Panc1 (cell line): ENCODE measurements at regions not wholly inside any gene's neighbourhood (a gene's known extent, or its start where the extent isn't known, plus 50 kb on each side); places are given as distances from the start of the nearest gene placed in this dataset.

ENCODE experiments used
- ATAC-seq: fragments of 200-7000 bp; cut with Tn5 transposase; 2 replicates; pipeline ENCODE4 v1.9.1; 2020; ENCODE audit warnings: mild to moderate bottlenecking, moderate library complexity
- BruUV-seq: library from RNA; stranded (reverse); fragments of 400-500 nt; replicated peaks from 2 replicates; lab custom pipeline; 2021; lab: Mats Ljungman, UMichigan
- CTCF ChIA-PET: fragments of 300-600 bp; sonication (Branson Sonifier 250); formaldehyde crosslinking; loops from one replicate; lab custom pipeline; 2022; ENCODE audit warnings: antibody characterized with exemption; lab: Charles Lee
- POLR2A ChIA-PET: fragments of 300-600 bp; sonication (Branson Sonifier 250); formaldehyde crosslinking; loops from one replicate; lab custom pipeline; 2022; ENCODE audit warnings: antibody characterized with exemption; lab: Charles Lee
- DNase-seq: peaks from one replicate; pipeline ENCODE4 v3.0.0-alpha.2; 2010; ENCODE audit warnings: low read depth, low spot score
- H3K27ac ChIP-seq: 2 replicates; pipeline ENCODE4 v1.5.1; 2011; ENCODE audit warnings: mild to moderate bottlenecking, low read length, inconsistent platforms
- H3K27me3 ChIP-seq: fragments of 200-500 bp; sonication (Bioruptor generic); 2 replicates; pipeline ENCODE4 v1.6.0; 2014; ENCODE audit warnings: low read length, inconsistent platforms; ENCODE audit not compliant: control insufficient read depth, insufficient read depth
- H3K36me3 ChIP-seq: fragments of 200-500 bp; sonication (Bioruptor generic); 2 replicates; pipeline ENCODE4 v1.5.1; 2014; ENCODE audit warnings: inconsistent platforms, mild to moderate bottlenecking, low read length, moderate library complexity; ENCODE audit not compliant: control insufficient read depth, insufficient read depth
- H3K4me1 ChIP-seq: 2 replicates; pipeline ENCODE4 v1.5.1; 2011; ENCODE audit warnings: inconsistent platforms, mild to moderate bottlenecking, low read length, moderate library complexity; ENCODE audit not compliant: control insufficient read depth, insufficient read depth
- H3K4me3 ChIP-seq, 2 experiments: 2 replicates each; pipeline ENCODE4 v1.5.1; 2011 to 2012; ENCODE audit warnings: low read depth in 2 of 2, low read length in 2 of 2, mild to moderate bottlenecking in 2 of 2, inconsistent platforms in 1 of 2, moderate library complexity in 1 of 2
- H3K9me3 ChIP-seq: fragments of 200-500 bp; sonication (Bioruptor generic); 2 replicates; pipeline ENCODE4 v1.5.1; 2014; ENCODE audit warnings: low read depth, mild to moderate bottlenecking, inconsistent platforms, low read length, moderate library complexity; ENCODE audit not compliant: control insufficient read depth, insufficient read depth
- POLR2AphosphoS5 ChIP-seq: IDR thresholded peaks from 2 replicates; pipeline ENCODE4 v1.6.1; 2012; ENCODE audit warnings: mild to moderate bottlenecking, low read depth, low read length, moderate library complexity
- SIN3A ChIP-seq: IDR thresholded peaks from 2 replicates; pipeline ENCODE4 v1.6.1; 2012; ENCODE audit warnings: low read depth, mild to moderate bottlenecking, low read length, moderate library complexity, borderline replicate concordance; ENCODE audit not compliant: insufficient read depth
- TCF7L2 ChIP-seq: IDR thresholded peaks from 2 replicates; pipeline ENCODE4 v1.6.1; 2011; ENCODE audit warnings: mild to moderate bottlenecking, low read depth, low read length, inconsistent platforms
- in situ Hi-C: cut with HindIII; loops from 2 replicates; pipeline ENCODE4 v1.10.0; 2016; ENCODE audit warnings: low sequenced_read_pairs, low pct_unique_long_range_greater_than_20kb
- intact Hi-C: fragments of 100-400 bp; cut with micrococcal nuclease; formaldehyde crosslinking; loops from one replicate; pipeline ENCODE4 v1.10.0; 2022; ENCODE audit not compliant: unreplicated experiment
- TF ChIP-seq, protein P1 (sequence below), 2 experiments: IDR thresholded peaks; 2 replicates each; pipeline ENCODE4 v1.6.1; 2011 to 2012; ENCODE audit warnings: low read depth in 2 of 2, control low read depth in 1 of 2, low read length in 1 of 2, mild to moderate bottlenecking in 1 of 2, moderate library complexity in 1 of 2; ENCODE audit not compliant: insufficient read depth in 1 of 2
- TF ChIP-seq, protein P2 (sequence below): fragments of 450-650 bp; IDR thresholded peaks from 2 replicates; pipeline ENCODE4 v1.5.1; 2017; ENCODE audit warnings: mild to moderate bottlenecking

DNA sequence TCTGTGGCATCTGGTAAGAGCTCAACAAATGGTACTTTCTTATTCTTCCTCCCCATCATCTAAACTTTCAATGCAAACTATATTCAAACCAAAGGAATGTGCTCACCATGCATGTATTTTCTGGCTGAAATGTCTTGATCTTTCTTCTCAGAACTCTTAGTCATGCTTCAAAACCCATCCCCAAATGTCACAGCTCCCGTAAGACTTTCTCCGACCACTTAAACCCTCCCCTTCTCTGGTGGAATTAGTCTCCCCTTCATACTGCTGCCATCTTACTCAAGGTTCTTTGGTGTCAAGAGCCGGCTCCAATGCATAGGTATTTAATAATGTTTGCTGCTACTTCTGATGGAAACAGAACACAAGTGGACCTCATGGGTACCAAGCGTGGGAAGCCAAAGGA, 538.1 kb downstream of the MATN1 start:
- intact Hi-C loops = no loop called here
- CTCF ChIA-PET = no interaction called here

DNA sequence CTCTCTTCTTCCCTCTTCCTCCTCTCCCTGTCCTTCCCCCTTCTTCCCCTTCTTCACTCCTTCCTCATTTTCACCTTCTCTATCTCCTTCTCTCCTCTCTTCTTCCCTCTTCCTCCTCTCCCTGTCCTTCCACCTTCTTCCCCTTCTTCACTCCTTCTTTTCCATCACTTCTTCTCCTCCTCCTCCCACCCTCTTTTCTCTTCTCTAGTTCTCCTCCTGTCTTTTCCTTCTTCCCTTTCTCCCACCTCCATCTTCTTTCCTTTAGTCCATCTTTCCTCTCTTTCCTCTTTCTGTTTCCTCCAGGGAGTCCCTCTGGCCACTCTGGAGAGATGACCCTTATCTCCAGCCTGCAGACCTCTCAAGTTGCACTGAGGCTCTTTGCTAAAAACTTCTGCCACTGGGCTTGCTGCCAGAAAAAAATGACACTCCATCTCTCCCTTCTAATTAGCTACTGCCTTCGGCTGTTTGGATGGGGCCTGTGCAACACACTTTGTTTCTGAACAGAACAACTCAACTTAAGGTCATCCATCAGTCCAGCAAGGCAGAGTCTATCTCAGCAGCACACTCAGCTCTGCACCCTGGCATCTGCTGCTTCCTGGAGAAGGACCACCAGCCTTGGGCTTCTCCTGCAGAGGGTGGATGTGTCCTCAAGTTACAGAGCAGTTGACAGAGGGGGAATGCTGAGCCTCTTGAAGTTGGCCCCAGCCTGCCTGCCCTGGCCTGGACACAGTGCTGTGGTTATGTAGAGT, 538.8 kb downstream of the MATN1 start:
- H3K36me3 ChIP-seq = no peaks in the 10 kb centered on the region
- H3K4me3 ChIP-seq = no peak overlapping the region
- ATAC-seq = no peak
- ChIA-PET POLR2A (no interaction called here), CTCF (no interaction called here)
- no TSS peak for BruUV-seq
- no peak for DNase-seq
- H3K4me1 ChIP-seq = no peaks in the 10 kb centered on the region
- intact Hi-C loops = no loop called here
- H3K27me3 ChIP-seq = peaks cover 3% of the 10 kb centered on the region; the same call in 1 of the 2 replicates
- no peaks in the 10 kb centered on the region for H3K9me3 ChIP-seq
- H3K27ac ChIP-seq = no peak overlapping the region
- no peak for TF ChIP-seq TCF7L2
- TF ChIP-seq, protein P1, sequence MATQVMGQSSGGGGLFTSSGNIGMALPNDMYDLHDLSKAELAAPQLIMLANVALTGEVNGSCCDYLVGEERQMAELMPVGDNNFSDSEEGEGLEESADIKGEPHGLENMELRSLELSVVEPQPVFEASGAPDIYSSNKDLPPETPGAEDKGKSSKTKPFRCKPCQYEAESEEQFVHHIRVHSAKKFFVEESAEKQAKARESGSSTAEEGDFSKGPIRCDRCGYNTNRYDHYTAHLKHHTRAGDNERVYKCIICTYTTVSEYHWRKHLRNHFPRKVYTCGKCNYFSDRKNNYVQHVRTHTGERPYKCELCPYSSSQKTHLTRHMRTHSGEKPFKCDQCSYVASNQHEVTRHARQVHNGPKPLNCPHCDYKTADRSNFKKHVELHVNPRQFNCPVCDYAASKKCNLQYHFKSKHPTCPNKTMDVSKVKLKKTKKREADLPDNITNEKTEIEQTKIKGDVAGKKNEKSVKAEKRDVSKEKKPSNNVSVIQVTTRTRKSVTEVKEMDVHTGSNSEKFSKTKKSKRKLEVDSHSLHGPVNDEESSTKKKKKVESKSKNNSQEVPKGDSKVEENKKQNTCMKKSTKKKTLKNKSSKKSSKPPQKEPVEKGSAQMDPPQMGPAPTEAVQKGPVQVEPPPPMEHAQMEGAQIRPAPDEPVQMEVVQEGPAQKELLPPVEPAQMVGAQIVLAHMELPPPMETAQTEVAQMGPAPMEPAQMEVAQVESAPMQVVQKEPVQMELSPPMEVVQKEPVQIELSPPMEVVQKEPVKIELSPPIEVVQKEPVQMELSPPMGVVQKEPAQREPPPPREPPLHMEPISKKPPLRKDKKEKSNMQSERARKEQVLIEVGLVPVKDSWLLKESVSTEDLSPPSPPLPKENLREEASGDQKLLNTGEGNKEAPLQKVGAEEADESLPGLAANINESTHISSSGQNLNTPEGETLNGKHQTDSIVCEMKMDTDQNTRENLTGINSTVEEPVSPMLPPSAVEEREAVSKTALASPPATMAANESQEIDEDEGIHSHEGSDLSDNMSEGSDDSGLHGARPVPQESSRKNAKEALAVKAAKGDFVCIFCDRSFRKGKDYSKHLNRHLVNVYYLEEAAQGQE (IDR thresholded peaks at IDR 0.05; ENCODE audit: insufficient read depth in 1 of 2, low read depth in 2 of 2, low read length in 1 of 2) = no peak
- no peak for TF ChIP-seq POLR2AphosphoS5
- no peak for TF ChIP-seq SIN3A
- TF ChIP-seq, protein P2, sequence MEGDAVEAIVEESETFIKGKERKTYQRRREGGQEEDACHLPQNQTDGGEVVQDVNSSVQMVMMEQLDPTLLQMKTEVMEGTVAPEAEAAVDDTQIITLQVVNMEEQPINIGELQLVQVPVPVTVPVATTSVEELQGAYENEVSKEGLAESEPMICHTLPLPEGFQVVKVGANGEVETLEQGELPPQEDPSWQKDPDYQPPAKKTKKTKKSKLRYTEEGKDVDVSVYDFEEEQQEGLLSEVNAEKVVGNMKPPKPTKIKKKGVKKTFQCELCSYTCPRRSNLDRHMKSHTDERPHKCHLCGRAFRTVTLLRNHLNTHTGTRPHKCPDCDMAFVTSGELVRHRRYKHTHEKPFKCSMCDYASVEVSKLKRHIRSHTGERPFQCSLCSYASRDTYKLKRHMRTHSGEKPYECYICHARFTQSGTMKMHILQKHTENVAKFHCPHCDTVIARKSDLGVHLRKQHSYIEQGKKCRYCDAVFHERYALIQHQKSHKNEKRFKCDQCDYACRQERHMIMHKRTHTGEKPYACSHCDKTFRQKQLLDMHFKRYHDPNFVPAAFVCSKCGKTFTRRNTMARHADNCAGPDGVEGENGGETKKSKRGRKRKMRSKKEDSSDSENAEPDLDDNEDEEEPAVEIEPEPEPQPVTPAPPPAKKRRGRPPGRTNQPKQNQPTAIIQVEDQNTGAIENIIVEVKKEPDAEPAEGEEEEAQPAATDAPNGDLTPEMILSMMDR = no peak
- in situ Hi-C loops = no loop called here

More for the DNA sequence above, 538.1 kb downstream of the MATN1 start:
- Histone ChIP-seq H3K27me3 (peaks cover 3% of the 10 kb centered on the region; the same call in 1 of the 2 replicates), H3K4me1 (no peaks in the 10 kb centered on the region), H3K36me3 (no peaks in the 10 kb centered on the region), H3K27ac (no peak overlapping the region), H3K4me3 (no peak overlapping the region), H3K9me3 (no peaks in the 10 kb centered on the region)
- in situ Hi-C loops = no loop called here
- DNase-seq = no peak
- no peak for ATAC-seq
- POLR2A ChIA-PET = no interaction called here
- BruUV-seq = no TSS peak
- TF ChIP-seq, protein P2 = no peak
- TF ChIP-seq SIN3A (no peak), POLR2AphosphoS5 (no peak), TCF7L2 (no peak)
- TF ChIP-seq, protein P1 (IDR thresholded peaks at IDR 0.05; ENCODE audit: insufficient read depth in 1 of 2, low read depth in 2 of 2, low read length in 1 of 2) = no peak
